ENCODE measurements at regions not wholly inside any gene's neighbourhood (a gene's known extent, or its start where the extent isn't known, plus 50 kb on each side); places are given as distances from the start of the nearest gene placed in this dataset.

DNA sequence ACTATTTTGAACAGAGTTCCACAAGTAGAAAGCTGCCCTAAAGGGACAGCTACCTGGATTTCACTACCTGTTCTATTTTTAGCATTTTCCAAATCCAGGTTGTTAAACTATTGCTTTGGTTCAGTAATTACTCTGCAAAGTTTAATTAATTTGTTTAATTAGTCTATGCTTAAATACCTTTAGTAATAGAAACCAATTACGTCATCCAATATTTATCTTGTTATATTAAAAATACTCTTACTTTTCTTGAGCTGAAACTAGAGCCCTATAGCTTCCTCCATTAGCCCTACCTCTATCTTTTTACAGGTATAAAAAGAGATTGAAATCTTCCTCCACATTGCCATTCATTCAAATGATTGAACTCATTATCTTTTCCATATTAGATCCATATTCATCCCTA, 514.6 kb downstream of the DSC3 start:
- TF ChIP-seq ZNF565 (CRISPR knock-in tag; conservative IDR thresholded peaks at IDR 0.05; ENCODE audit: low read depth) (no peak), TOX (CRISPR knock-in tag; IDR thresholded peaks at IDR 0.05; ENCODE audit: borderline replicate concordance) (no peak), ARNTL (CRISPR knock-in tag; IDR thresholded peaks at IDR 0.05; ENCODE audit: borderline replicate concordance, low read depth) (no peak), ZC3H10 (CRISPR knock-in tag; IDR thresholded peaks at IDR 0.05) (no peak), PPARA (CRISPR knock-in tag; IDR thresholded peaks at IDR 0.05; ENCODE audit: borderline replicate concordance) (no peak), ZNF8 (CRISPR knock-in tag; IDR thresholded peaks at IDR 0.05) (no peak), SNAI2 (CRISPR knock-in tag; IDR thresholded peaks at IDR 0.05) (no peak), ZFP3 (CRISPR knock-in tag; IDR thresholded peaks at IDR 0.05) (no peak), CREB5 (CRISPR knock-in tag; IDR thresholded peaks at IDR 0.05; ENCODE audit: low read depth) (no peak), ZNF70 (CRISPR knock-in tag; IDR thresholded peaks at IDR 0.05) (no peak), POU6F1 (CRISPR knock-in tag; IDR thresholded peaks at IDR 0.05; ENCODE audit: borderline replicate concordance, low read depth) (no peak), CSDC2 (CRISPR knock-in tag; IDR thresholded peaks at IDR 0.05) (no peak), TCF4 (CRISPR knock-in tag; IDR thresholded peaks at IDR 0.05; ENCODE audit: borderline replicate concordance) (no peak), ZFP30 (CRISPR knock-in tag; IDR thresholded peaks at IDR 0.05) (no peak)

Measured in SK-N-SH treated with all-trans-retinoic acid at 6 μM for 48 hours (cell line).